ENCODE measurements at regions not wholly inside any gene's neighbourhood (a gene's known extent, or its start where the extent isn't known, plus 50 kb on each side); places are given as distances from the start of the nearest gene placed in this dataset.

DNA sequence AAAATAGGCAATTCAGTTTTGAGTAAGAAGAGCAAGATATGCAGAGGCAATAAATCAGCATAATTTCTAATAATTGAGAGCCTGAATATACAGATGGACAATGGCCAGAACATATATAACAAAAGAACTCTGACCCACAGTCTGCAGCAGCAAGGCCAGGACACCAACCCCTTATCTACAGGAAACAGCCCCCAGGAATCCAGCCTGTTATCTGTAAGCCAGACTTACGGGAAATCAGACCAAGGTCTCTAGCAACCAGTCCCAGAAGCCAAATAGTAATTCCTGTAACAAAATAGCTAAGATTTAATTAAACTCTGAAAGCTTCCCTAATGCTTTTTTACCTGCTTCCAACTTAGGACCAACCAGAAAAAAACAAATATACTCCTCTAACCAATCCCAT is 434.5 kb upstream of the GYPC start:
- TF ChIP-seq ATF7 (IDR thresholded peaks at IDR 0.05) (no peak), ATF7 (CRISPR knock-in tag; IDR thresholded peaks at IDR 0.05) (no peak), ZNF296 (CRISPR knock-in tag; conservative IDR thresholded peaks at IDR 0.05) (no peak), MYC (CRISPR knock-in tag; IDR thresholded peaks at IDR 0.05; ENCODE audit: borderline replicate concordance) (no peak)
- TF ChIP-seq, protein P1, sequence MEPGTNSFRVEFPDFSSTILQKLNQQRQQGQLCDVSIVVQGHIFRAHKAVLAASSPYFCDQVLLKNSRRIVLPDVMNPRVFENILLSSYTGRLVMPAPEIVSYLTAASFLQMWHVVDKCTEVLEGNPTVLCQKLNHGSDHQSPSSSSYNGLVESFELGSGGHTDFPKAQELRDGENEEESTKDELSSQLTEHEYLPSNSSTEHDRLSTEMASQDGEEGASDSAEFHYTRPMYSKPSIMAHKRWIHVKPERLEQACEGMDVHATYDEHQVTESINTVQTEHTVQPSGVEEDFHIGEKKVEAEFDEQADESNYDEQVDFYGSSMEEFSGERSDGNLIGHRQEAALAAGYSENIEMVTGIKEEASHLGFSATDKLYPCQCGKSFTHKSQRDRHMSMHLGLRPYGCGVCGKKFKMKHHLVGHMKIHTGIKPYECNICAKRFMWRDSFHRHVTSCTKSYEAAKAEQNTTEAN (CRISPR knock-in tag; conservative IDR thresholded peaks at IDR 0.05), result no peak

All from HepG2 (cell line).